ENCODE measurements at regions not wholly inside any gene's neighbourhood (a gene's known extent, or its start where the extent isn't known, plus 50 kb on each side); places are given as distances from the start of the nearest gene placed in this dataset.

DNA sequence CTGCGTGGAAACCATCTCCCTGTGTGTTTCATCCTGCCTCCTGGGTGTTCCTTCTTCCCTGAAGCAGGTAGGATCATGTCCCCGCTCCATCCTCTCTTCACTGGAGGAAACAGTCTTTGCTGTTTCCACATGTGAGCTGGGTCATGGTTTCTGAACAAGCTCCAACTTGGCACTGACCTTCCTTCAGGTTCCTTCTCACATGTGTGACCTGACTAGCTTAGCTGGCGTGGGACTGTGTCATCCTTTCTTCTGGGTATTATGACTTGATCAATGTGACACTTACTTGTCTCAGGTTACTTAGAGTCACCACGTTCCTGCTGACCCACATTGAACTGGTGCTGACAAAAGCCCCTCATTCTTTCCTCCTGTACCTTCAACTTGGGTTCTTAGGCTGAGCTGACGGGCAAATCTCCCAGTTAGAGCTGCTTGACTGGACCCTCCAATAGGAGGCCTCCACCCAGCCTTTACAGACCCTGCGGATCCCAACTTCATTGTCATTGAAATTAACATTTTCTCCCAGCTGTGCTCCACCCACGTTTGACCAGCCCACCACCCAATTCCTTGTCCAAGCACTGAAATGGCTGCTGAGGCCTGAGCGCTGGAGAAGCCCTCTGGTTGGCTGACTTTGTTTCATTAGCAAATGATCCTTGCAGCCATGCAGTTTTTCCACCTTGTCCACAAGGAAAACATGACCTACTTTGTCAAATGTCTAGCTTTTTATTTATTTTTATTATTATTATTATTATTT lies 128.1 kb downstream of the DDX1 start:
- TF ChIP-seq, protein P1, sequence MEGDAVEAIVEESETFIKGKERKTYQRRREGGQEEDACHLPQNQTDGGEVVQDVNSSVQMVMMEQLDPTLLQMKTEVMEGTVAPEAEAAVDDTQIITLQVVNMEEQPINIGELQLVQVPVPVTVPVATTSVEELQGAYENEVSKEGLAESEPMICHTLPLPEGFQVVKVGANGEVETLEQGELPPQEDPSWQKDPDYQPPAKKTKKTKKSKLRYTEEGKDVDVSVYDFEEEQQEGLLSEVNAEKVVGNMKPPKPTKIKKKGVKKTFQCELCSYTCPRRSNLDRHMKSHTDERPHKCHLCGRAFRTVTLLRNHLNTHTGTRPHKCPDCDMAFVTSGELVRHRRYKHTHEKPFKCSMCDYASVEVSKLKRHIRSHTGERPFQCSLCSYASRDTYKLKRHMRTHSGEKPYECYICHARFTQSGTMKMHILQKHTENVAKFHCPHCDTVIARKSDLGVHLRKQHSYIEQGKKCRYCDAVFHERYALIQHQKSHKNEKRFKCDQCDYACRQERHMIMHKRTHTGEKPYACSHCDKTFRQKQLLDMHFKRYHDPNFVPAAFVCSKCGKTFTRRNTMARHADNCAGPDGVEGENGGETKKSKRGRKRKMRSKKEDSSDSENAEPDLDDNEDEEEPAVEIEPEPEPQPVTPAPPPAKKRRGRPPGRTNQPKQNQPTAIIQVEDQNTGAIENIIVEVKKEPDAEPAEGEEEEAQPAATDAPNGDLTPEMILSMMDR (IDR thresholded peaks at IDR 0.05): no peak
- no peak for TF ChIP-seq EP300 (IDR thresholded peaks at IDR 0.05)
- TF ChIP-seq POLR2A (IDR thresholded peaks at IDR 0.05): no peak
- TF ChIP-seq POLR2AphosphoS5 (IDR thresholded peaks at IDR 0.05): no peak
